ENCODE measurements at regions not wholly inside any gene's neighbourhood (a gene's known extent, or its start where the extent isn't known, plus 50 kb on each side); places are given as distances from the start of the nearest gene placed in this dataset.
"Not testable (repeated sequence)": the region's sequence is repeated elsewhere in the genome, so short reads cannot be mapped to it uniquely, and the experiment has no call there.

DNA sequence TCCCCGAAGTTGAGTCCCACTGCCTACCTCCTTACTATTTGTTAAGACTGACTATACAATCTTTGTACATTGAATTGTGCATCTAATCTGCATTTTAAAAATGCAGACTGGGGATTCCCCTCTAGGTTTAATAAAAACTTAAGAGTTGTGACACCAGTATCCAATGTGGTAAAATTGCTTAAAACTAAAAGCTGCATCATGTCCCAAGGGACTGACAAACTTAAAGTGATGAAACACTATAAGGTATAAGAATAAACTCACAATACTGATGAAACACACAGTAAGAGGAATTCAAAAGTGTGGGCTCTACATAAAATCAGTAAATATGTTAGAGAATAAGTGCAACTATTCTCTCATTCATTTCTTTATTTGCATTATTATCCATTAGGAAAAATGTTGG is 1905.1 kb downstream of the MAT2B start:
- DNase-seq (ENCODE audit: extremely low spot score, insufficient read length, low read depth) (no peak), FAIRE-seq (no peak)

DNA sequence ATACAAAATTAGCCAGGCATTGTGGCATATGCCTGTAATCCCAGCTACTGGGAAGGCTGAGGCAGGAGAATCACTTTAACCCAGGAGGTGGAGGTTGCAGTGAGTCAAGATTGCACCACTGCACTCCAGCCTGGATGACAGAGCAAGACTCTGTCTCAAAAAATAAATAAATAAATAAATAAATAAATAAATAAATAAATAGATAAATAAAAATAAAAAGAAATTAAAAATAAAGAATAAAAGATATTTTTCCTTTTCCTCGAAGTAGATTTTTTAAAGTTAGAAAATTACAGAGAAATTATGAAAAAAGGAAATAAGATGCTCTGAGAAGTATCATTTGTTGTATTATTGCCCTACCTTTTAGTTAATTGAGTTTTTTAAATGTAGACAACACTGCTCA is 1906.1 kb downstream of the MAT2B start:
- DNase-seq (ENCODE audit: extremely low spot score, insufficient read length, low read depth); FAIRE-seq: not testable (repeated sequence)

GRCh38 chr5:165420493-165420892 is 1915.1 kb downstream of the MAT2B start:
- DNase-seq (ENCODE audit: extremely low spot score, insufficient read length, low read depth) = no peak
- no peak for FAIRE-seq

DNA sequence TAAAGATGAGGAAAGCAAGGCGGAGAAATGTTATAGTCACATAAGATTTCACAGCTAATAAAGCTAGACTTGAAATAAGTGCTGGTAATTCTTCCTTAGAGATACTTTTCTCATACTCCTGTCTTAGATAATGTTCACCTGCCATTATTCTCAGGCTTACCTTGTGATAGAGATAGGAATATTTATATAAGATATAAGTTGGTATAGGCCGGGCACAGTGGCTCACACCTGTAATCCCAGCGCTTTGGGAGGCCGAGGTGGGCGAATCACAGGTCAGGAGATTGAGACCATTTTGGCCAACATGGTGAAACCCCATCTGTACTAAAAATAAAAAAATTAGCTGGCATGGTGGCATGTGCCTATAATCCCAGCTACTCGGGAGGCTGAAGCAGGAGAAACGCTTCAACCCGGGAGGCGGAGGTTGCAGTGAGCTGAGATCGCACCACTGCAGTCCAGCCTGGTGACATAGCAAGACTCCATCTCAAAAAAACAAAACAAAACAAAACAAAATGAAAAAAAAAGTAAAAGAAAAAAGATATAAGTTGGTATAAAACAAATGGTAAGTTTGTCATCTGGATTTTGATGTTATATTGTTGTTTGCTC is 1918.4 kb downstream of the MAT2B start:
- FAIRE-seq (no peak), DNase-seq (ENCODE audit: extremely low spot score, insufficient read length, low read depth) (no peak)

- DNase-seq (ENCODE audit: extremely low spot score, insufficient read length, low read depth) (no peak), FAIRE-seq (no peak)
These were observed 1920.2 kb downstream of the MAT2B start for GRCh38 chr5:165425594-165425993.

- DNase-seq (ENCODE audit: extremely low spot score, insufficient read length, low read depth) (no peak), FAIRE-seq (no peak)
These were observed 1943.3 kb downstream of the MAT2B start for GRCh38 chr5:165448753-165449152.

GRCh38 chr5:165457859-165458481 is 1952.6 kb downstream of the MAT2B start:
- FAIRE-seq (no peak), DNase-seq (ENCODE audit: extremely low spot score, insufficient read length, low read depth) (no peak)

GRCh38 chr5:165459232-165459631 is 1953.8 kb downstream of the MAT2B start:
- no peak for FAIRE-seq
- DNase-seq (ENCODE audit: extremely low spot score, insufficient read length, low read depth) = no peak

DNA sequence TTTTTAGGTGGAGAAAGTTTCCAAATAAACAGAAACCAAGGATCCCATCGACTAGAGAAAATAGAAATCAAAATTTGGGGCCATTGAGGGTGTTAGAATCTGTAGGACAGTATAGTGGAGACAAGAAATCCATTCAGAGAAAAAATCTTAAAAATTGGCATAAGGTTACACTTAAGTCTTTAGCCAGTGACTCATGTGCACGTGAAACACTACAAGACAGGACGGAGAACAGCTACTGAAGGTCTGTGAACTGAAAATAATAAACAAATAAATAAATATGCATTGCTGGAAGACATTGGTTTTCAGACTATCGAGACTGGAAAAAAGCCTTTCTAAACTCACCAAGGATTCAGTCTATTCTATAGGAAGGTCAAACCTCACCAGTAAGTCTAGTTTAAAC is 1955.5 kb downstream of the MAT2B start:
- FAIRE-seq (no peak), DNase-seq (ENCODE audit: extremely low spot score, insufficient read length, low read depth) (no peak)

DNA sequence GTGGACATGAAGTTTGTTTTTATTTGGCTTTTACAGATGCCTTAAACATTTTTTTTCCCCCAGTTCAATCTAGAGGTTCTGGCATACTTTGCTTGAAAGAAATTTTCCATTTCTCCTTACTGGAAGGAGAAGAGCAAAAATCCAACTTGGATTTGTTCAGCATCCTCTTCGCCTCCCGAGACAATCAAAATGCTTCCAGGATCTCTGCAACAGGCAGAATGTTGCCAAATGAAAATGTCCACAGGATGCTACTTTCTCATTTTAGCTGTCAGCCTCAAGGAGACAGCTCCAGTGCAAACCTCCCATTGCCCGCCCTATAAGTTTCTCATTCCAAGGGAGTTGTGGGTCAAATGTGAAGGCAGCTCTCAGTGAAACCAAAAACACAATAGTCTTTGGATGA is 1972.1 kb downstream of the MAT2B start:
- no peak for FAIRE-seq

GRCh38 chr5:165495829-165496380 is 1990.5 kb downstream of the MAT2B start:
- DNase-seq (ENCODE audit: extremely low spot score, insufficient read length, low read depth) = no peak
- FAIRE-seq = no peak

More for the DNA sequence above, 1972.1 kb downstream of the MAT2B start:
- DNase-seq (ENCODE audit: extremely low spot score, insufficient read length, low read depth) = no peak

DNA sequence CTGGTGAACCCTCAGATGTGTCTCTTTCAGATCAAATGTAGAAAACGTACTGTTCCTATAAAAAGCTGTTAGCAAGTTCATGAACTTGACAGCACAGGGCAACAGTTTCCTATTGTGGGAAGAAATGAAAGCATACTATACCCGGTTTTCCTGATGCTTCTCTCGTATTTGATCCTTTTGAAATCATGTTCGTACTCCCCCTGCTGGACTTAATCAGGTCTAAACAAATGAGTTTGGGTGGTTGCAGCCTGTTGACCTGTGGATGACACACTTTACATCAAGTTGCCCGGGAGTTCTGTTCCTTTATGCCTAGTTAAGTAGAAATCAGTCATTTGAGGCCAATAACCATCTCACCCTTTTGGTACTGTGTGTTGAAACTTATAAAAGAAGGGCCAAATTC is 1992.3 kb downstream of the MAT2B start:
- DNase-seq (ENCODE audit: extremely low spot score, insufficient read length, low read depth) = no peak
- FAIRE-seq = no peak

DNA sequence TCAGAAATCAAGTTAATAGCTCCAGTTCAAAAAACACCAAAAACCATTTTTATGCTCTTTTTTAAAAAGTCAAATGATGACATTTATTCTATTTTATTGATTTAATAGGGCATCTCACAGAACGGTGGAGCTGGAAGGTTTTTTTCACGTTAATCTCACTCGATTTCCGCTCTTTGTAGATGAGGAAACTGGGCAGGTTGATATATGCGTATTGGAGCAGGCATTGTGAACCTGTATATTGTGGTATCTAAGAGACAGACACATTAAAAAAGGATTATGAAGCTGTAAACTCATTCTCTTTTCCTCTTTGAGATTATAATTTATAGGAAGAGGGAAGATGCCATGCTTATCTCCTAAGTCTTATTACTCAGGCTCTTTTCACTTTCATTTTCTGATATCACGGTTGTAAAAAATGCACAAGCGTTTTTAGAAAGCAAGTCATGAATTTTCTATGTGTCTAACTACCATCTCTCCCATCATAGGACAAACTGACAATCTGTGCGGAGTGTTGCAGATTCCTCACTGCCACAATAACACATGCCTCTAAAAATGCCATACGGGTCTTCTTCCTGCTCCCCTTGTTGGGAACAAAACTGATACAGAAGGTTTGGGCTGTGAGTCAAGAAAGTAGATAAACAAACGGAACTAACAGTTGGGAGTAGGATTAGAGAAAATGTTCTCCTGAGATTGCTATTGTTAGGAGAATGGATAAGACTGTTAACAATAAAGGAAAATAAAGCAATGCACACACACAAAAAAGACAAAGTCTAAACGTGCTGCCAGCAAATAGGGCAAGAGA is 1997.7 kb downstream of the MAT2B start:
- no peak for DNase-seq (ENCODE audit: extremely low spot score, insufficient read length, low read depth)
- no peak for FAIRE-seq

DNA sequence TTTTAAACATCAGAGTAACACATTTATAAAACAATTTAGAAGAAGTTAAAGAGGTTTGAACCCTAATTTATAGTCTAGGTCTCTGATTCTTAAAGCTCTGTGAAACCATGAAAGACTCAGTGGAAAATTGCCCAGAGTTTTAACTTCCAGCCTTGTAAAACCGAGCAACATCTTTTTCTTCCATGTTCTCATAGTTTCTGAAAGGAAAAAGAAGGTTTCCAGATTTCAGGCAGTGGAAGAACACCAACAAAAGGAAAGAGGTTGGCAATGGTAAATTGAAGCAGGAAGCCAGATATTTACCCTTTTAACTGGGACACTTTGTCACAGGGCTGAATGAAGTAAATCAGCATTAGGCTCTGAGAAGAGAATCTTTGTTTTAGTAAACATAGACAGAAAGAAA is 1999.3 kb downstream of the MAT2B start:
- no peak for DNase-seq (ENCODE audit: extremely low spot score, insufficient read length, low read depth)
- no peak for FAIRE-seq

- no peak for DNase-seq (ENCODE audit: extremely low spot score, insufficient read length, low read depth)
- no peak for FAIRE-seq
These were observed 2002.9 kb downstream of the MAT2B start for GRCh38 chr5:165508286-165508685.

DNA sequence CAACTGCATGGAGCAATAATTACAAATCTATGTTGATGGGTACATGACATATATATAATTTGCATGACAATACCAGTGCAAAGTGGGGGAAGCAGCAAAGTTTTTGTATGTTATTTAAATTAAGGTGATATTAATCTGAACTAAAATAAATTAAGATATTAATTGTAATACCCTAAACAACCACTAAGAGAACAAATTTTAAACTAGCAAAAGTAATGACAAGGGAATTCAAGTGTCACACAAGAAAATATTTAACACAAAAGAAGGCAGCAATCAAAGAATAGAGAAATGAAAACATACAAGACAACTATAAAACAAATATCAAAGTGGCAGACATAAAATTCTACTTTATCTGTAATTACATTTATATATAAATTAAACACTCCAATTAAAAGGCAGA is 2003.4 kb downstream of the MAT2B start:
- FAIRE-seq = no peak
- DNase-seq (ENCODE audit: extremely low spot score, insufficient read length, low read depth) = no peak

DNA sequence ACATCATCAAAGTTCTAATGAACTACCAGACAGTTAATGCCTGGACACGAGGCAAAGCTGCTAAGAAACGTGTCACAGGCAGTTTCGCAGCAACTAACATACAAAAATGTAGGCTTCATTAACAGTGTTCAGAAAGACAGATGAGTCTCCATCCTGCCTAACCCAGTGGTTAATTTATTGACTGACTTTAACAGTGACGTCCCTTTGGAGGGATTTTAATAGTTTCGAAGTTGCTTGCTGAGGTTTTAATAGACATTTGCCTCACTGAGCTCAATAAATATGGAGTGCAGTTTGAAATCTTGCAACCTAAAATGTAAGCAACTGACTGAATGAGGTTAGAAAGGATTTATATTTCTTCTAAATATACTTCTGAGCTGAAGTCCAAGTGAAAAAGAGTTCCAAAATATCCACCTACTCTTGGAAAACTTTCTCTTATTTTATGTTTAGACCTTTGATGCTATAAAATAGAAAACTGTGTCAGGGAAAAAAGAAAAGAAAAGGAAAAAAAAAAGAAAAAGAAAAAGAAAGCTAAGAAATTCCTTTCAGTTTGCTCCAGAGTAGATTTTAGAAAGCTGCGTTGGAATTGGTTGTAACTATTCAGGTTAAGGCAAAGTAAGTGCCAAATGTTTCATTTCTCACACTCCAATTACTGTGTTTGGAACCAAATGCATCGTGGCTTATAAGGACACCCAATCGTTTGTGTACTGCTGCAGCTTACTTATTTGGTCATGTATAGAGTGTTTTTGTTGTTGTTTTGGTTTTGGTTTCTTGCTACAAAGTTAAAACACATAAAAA is 2016.6 kb downstream of the MAT2B start:
- FAIRE-seq (no peak), DNase-seq (ENCODE audit: extremely low spot score, insufficient read length, low read depth) (no peak)

GRCh38 chr5:165525271-165525670 is 2019.9 kb downstream of the MAT2B start:
- FAIRE-seq (no peak), DNase-seq (ENCODE audit: extremely low spot score, insufficient read length, low read depth) (no peak)

DNA sequence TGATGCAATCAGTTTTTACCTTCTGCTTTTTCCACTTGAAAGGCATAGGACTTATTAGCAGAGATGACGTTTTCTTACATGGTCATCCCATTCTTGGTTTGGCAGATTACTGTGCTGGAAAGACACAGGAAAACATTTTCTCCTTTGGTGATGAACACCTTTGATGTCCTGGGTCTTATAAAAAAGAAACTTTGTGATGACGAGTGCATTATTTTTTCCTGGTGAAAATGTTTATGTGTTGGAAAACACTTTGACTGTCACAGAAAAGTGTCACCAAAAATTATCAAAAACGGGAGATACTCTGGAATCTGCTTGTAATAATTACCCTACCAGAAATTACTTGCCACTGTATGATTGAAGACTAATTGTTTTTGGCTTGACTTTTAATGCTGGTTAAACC is 2020.9 kb downstream of the MAT2B start:
- DNase-seq (ENCODE audit: extremely low spot score, insufficient read length, low read depth) (no peak), FAIRE-seq (no peak)

DNA sequence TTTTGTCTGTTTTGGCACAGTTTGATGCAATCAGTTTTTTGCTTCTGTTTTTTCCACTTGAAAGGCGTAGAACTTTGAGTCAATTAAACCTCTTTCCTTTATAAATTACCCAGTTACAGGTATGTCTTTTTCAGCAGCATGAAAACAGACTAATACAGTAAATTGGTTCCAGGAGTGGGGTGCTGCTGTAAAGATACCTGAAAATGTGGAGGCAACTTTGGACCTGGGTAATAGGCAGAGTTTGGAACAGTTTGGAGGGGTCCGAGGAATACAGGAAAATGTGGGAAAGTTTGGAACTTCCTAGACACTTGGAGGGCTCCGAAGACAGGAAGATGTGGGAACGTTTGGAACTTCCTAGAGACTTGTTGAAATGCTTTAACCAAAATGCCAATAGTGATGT is 2022.2 kb downstream of the MAT2B start:
- DNase-seq (ENCODE audit: extremely low spot score, insufficient read length, low read depth) = no peak
- no peak for FAIRE-seq

Measured in GM18507 (cell line).